Upper lobe of left lung (tissue), 4 donors: ENCODE measurements at regions not wholly inside any gene's neighbourhood (a gene's known extent, or its start where the extent isn't known, plus 50 kb on each side); places are given as distances from the start of the nearest gene placed in this dataset.

ENCODE experiments used
- CTCF ChIP-seq, 6 experiments: fragments of 450-650 bp in 4 of 6; fragments of 200-600 bp in 2 of 6; sonication (generic) in 2 of 6; IDR thresholded peaks; one replicate each; pipeline ENCODE4 v1.5.1; 2016 to 2019; ENCODE audit warnings: antibody characterized with exemption in 6 of 6
- POLR2A ChIP-seq, 4 donors: fragments of 450-650 bp; IDR thresholded peaks; one replicate each; pipeline ENCODE4 v1.5.1; 2016 to 2017; ENCODE audit warnings: antibody characterized with exemption in 4 of 4, mild to moderate bottlenecking in 2 of 4
- POLR2AphosphoS5 ChIP-seq, 2 donors: sonication (generic); formaldehyde crosslinking; IDR thresholded peaks; one replicate each; pipeline ENCODE4 v1.5.1; 2017; ENCODE audit warnings: antibody characterized with exemption in 2 of 2

- TF ChIP-seq CTCF (IDR thresholded peaks at IDR 0.05) (no peak), POLR2AphosphoS5 (IDR thresholded peaks at IDR 0.05) (no peak), POLR2A (IDR thresholded peaks at IDR 0.05) (no peak)
Measured at GRCh38 chr3:26550413-26550812, 72.2 kb upstream of the LRRC3B start.
